ENCODE measurements at regions not wholly inside any gene's neighbourhood (a gene's known extent, or its start where the extent isn't known, plus 50 kb on each side); places are given as distances from the start of the nearest gene placed in this dataset.
"Not testable (repeated sequence)": the region's sequence is repeated elsewhere in the genome, so short reads cannot be mapped to it uniquely, and the experiment has no call there.

GRCh38 chr1:24268555-24268954 is 50.6 kb upstream of the GRHL3 start:
- ATAC-seq; intact Hi-C loops (cut with DNase I; ENCODE audit: low total_unique reads); H3K36me3 ChIP-seq; H3K27me3 ChIP-seq; H3K4me1 ChIP-seq; H3K4me3 ChIP-seq; DNase-seq; H3K27ac ChIP-seq; H3K9me3 ChIP-seq; in situ Hi-C loops (cut with MboI; ENCODE audit: low sequenced_read_pairs in 4 of 4): not testable (repeated sequence)

DNA sequence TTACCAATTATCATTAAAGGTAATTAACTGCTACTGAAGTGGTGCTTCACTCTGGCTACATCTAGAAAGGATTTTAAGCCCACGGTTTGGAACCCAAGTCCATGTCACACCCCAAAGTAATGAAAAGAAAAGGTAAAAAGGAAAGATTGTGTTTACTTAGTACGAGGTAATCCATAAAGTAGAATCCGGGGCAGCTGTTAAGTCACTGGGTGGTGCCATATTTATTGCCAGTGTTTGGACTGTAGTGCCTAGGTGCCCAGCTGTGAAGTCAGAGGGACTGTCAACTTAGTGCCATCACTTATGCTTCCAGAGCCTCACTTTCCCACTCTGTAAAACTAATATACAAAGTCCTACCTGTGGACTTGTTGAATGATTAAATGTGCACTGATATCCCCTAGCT is 52.2 kb upstream of the GRHL3 start:
- Histone ChIP-seq H3K4me3 (no peak overlapping the region), H3K9me3 (no peaks in the 10 kb centered on the region)
- no peak for ATAC-seq

DNA sequence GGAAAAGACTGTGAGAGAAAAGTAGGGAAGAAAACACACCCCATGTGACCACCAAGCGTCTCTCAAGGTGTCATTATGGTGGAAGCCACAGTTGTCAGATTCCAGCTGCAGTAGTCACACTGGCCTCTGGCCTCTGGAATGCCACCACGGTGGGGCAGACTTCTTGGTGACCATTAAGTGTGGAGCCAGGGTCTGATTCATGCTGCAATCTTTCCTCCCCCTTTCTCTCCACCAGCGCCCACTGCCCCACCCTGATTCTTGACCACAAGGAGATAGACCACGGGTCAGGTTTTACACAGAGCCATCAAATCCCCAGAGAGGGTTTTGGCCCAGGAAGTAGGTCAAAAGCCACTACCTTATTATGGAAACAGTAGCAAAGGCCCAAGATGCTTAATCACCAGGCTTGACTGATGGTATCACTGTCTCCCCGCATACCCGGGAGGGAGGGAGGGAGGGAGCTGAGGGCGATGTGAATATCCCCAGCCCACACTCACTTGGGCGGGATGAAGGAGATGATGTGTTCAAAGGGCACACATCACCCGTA is 52.7 kb upstream of the GRHL3 start:
- Histone ChIP-seq H3K27me3 (peaks cover 0 to 4% (median 0%) of the 10 kb centered on the region in 3 donors), H3K9me3 (no peaks in the 10 kb centered on the region), H3K27ac (no peak overlapping the region), H3K36me3 (no peaks in the 10 kb centered on the region), H3K4me3 (no peak overlapping the region), H3K4me1 (no peaks in the 10 kb centered on the region)
- DNase-seq (peak; percentile 2 to 19), ATAC-seq (peak in 1 of 2 donors; percentile 81)
- in situ Hi-C loops (cut with MboI; ENCODE audit: low sequenced_read_pairs in 4 of 4): no loop called here
- TF ChIP-seq, protein P1, sequence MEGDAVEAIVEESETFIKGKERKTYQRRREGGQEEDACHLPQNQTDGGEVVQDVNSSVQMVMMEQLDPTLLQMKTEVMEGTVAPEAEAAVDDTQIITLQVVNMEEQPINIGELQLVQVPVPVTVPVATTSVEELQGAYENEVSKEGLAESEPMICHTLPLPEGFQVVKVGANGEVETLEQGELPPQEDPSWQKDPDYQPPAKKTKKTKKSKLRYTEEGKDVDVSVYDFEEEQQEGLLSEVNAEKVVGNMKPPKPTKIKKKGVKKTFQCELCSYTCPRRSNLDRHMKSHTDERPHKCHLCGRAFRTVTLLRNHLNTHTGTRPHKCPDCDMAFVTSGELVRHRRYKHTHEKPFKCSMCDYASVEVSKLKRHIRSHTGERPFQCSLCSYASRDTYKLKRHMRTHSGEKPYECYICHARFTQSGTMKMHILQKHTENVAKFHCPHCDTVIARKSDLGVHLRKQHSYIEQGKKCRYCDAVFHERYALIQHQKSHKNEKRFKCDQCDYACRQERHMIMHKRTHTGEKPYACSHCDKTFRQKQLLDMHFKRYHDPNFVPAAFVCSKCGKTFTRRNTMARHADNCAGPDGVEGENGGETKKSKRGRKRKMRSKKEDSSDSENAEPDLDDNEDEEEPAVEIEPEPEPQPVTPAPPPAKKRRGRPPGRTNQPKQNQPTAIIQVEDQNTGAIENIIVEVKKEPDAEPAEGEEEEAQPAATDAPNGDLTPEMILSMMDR (IDR thresholded peaks at IDR 0.05 in 4 of 5, conservative IDR thresholded peaks at IDR 0.05 in 1 of 5): no peak
- no peak for TF ChIP-seq POLR2A (IDR thresholded peaks at IDR 0.05)
- intact Hi-C loops (cut with DNase I; ENCODE audit: low total_unique reads): no loop called here

More for the DNA sequence above, 52.2 kb upstream of the GRHL3 start:
- intact Hi-C loops (cut with DNase I; ENCODE audit: low total_unique reads) (no loop called here), in situ Hi-C loops (cut with MboI; ENCODE audit: low sequenced_read_pairs in 4 of 4) (no loop called here)
- no peak overlapping the region for H3K27ac ChIP-seq
- H3K27me3 ChIP-seq: peaks cover 0 to 4% (median 0%) of the 10 kb centered on the region in 3 donors
- H3K36me3 ChIP-seq: no peaks in the 10 kb centered on the region
- no peak for DNase-seq
- TF ChIP-seq, protein P1 (IDR thresholded peaks at IDR 0.05 in 4 of 5, conservative IDR thresholded peaks at IDR 0.05 in 1 of 5): no peak
- no peak for TF ChIP-seq POLR2A (IDR thresholded peaks at IDR 0.05)
- H3K4me1 ChIP-seq: no peaks in the 10 kb centered on the region

- in situ Hi-C loops (cut with MboI; ENCODE audit: low sequenced_read_pairs in 4 of 4) (no loop called here), intact Hi-C loops (cut with DNase I; ENCODE audit: low total_unique reads) (loop anchor here (1.0 kb wide), 1 partner anchor 11 kb away; no protein-coding TSS in a partner anchor)
- no peak for DNase-seq
- Histone ChIP-seq H3K4me1 (no peaks in the 10 kb centered on the region), H3K27me3 (peaks cover 0 to 4% (median 0%) of the 10 kb centered on the region in 3 donors), H3K36me3 (no peaks in the 10 kb centered on the region), H3K9me3 (no peaks in the 10 kb centered on the region), H3K4me3 (no peak overlapping the region), H3K27ac (no peak overlapping the region)
- TF ChIP-seq, protein P1 (IDR thresholded peaks at IDR 0.05 in 4 of 5, conservative IDR thresholded peaks at IDR 0.05 in 1 of 5): no peak
- no peak for TF ChIP-seq POLR2A (IDR thresholded peaks at IDR 0.05)
- ATAC-seq: no peak
Measured at GRCh38 chr1:24263746-24264145, 55.4 kb upstream of the GRHL3 start.

GRCh38 chr1:24263211-24263610 is 55.9 kb upstream of the GRHL3 start:
- ATAC-seq (no peak), DNase-seq (no peak)
- Histone ChIP-seq H3K4me1 (no peaks in the 10 kb centered on the region), H3K4me3 (no peak overlapping the region), H3K36me3 (no peaks in the 10 kb centered on the region), H3K9me3 (no peaks in the 10 kb centered on the region), H3K27me3 (peaks cover 0 to 4% (median 0%) of the 10 kb centered on the region in 3 donors), H3K27ac (no peak overlapping the region)
- in situ Hi-C loops (cut with MboI; ENCODE audit: low sequenced_read_pairs in 4 of 4): no loop called here
- TF ChIP-seq POLR2A (IDR thresholded peaks at IDR 0.05): no peak
- TF ChIP-seq, protein P1 (IDR thresholded peaks at IDR 0.05 in 4 of 5, conservative IDR thresholded peaks at IDR 0.05 in 1 of 5): no peak
- intact Hi-C loops (cut with DNase I; ENCODE audit: low total_unique reads): no loop called here
